Ishikawa (cell line): ENCODE measurements at regions not wholly inside any gene's neighbourhood (a gene's known extent, or its start where the extent isn't known, plus 50 kb on each side); places are given as distances from the start of the nearest gene placed in this dataset.

Source experiments
- CEBPB ChIP-seq: IDR thresholded peaks from 2 replicates; pipeline ENCODE4 v1.6.1; 2012
- CREB1 ChIP-seq: IDR thresholded peaks from 2 replicates; pipeline ENCODE4 v1.6.1; 2012; ENCODE audit warnings: low read depth
- EGR1 ChIP-seq: IDR thresholded peaks from 2 replicates; pipeline ENCODE4 v1.6.1; 2012
- EP300 ChIP-seq: IDR thresholded peaks from 2 replicates; pipeline ENCODE4 v1.6.1; 2012; ENCODE audit warnings: borderline replicate concordance
- FOXM1 ChIP-seq: IDR thresholded peaks from 2 replicates; pipeline ENCODE4 v1.6.1; 2012; ENCODE audit warnings: low read depth, borderline replicate concordance
- NFIC ChIP-seq: IDR thresholded peaks from 2 replicates; pipeline ENCODE4 v1.6.1; 2012
- RAD21 ChIP-seq: IDR thresholded peaks from 2 replicates; pipeline ENCODE4 v1.6.1; 2012; ENCODE audit warnings: low read depth
- TAF1 ChIP-seq: IDR thresholded peaks from 2 replicates; pipeline ENCODE4 v1.6.1; 2012; ENCODE audit warnings: low read depth, mild to moderate bottlenecking
- TCF12 ChIP-seq: IDR thresholded peaks from 2 replicates; pipeline ENCODE4 v1.6.1; 2012; ENCODE audit warnings: low read depth
- TEAD4 ChIP-seq: IDR thresholded peaks from 2 replicates; pipeline ENCODE4 v1.6.1; 2012
- YY1 ChIP-seq: IDR thresholded peaks from 2 replicates; pipeline ENCODE4 v1.6.1; 2012; ENCODE audit warnings: low read depth
- ZBTB7A ChIP-seq: IDR thresholded peaks from 2 replicates; pipeline ENCODE4 v1.6.1; 2012; ENCODE audit warnings: low read depth
- TF ChIP-seq, protein P1 (sequence below): IDR thresholded peaks from 2 replicates; pipeline ENCODE4 v1.6.1; 2012; ENCODE audit warnings: low read depth, mild to moderate bottlenecking
- TF ChIP-seq, protein P2 (sequence below): IDR thresholded peaks from 2 replicates; pipeline ENCODE4 v1.6.1; 2012
- TF ChIP-seq, protein P3 (sequence below): IDR thresholded peaks from 2 replicates; pipeline ENCODE4 v1.6.1; 2012

DNA sequence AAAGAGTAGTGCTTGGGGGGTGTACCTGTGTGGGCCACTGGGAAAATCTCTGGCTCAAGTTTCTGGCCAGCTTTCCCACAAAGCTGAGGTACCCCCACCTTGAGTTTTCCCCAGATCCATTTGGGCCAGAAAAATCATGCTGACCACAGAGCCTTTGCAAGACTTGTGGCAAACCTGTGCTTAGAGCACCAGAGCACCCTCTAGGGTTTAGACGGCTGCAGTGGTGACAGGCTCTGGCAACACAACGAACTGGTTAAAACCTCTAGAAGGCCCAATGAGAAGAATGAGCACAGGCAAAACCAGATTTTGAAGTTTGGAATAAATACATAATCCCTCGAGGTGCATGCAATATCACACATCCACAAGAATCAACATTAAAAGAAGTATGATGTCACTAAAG, 290.7 kb upstream of the FOLH1 start:
- TF ChIP-seq CREB1 (no peak), ZBTB7A (no peak), TEAD4 (no peak), EGR1 (no peak), TCF12 (no peak), NFIC (no peak), RAD21 (no peak), FOXM1 (no peak), EP300 (no peak), YY1 (no peak), TAF1 (no peak), CEBPB (no peak)
- TF ChIP-seq, protein P1, sequence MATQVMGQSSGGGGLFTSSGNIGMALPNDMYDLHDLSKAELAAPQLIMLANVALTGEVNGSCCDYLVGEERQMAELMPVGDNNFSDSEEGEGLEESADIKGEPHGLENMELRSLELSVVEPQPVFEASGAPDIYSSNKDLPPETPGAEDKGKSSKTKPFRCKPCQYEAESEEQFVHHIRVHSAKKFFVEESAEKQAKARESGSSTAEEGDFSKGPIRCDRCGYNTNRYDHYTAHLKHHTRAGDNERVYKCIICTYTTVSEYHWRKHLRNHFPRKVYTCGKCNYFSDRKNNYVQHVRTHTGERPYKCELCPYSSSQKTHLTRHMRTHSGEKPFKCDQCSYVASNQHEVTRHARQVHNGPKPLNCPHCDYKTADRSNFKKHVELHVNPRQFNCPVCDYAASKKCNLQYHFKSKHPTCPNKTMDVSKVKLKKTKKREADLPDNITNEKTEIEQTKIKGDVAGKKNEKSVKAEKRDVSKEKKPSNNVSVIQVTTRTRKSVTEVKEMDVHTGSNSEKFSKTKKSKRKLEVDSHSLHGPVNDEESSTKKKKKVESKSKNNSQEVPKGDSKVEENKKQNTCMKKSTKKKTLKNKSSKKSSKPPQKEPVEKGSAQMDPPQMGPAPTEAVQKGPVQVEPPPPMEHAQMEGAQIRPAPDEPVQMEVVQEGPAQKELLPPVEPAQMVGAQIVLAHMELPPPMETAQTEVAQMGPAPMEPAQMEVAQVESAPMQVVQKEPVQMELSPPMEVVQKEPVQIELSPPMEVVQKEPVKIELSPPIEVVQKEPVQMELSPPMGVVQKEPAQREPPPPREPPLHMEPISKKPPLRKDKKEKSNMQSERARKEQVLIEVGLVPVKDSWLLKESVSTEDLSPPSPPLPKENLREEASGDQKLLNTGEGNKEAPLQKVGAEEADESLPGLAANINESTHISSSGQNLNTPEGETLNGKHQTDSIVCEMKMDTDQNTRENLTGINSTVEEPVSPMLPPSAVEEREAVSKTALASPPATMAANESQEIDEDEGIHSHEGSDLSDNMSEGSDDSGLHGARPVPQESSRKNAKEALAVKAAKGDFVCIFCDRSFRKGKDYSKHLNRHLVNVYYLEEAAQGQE = no peak
- TF ChIP-seq, protein P2, sequence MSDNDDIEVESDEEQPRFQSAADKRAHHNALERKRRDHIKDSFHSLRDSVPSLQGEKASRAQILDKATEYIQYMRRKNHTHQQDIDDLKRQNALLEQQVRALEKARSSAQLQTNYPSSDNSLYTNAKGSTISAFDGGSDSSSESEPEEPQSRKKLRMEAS = no peak
- TF ChIP-seq, protein P3, sequence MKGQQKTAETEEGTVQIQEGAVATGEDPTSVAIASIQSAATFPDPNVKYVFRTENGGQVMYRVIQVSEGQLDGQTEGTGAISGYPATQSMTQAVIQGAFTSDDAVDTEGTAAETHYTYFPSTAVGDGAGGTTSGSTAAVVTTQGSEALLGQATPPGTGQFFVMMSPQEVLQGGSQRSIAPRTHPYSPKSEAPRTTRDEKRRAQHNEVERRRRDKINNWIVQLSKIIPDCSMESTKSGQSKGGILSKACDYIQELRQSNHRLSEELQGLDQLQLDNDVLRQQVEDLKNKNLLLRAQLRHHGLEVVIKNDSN = no peak

DNA sequence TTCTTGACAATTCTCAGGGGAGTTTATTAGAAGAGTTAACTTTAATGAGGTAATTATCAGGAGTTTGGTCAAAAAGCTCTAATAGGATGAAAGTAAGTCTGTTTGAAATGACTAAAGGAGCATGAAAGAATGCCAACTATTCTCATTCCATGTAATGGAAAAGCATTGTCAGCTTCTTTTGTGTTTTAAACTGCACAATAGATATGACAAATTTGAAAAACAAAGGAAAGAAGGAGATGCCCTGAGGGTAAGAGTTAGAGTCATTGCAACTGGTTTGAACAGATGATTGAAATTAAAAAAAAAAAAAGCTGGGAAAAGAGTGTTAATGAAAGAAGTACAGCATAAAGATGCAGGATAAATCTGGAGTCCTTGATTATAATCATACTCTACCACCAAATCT, 296.8 kb upstream of the FOLH1 start:
- TF ChIP-seq TAF1 (no peak), ZBTB7A (no peak), FOXM1 (no peak), NFIC (no peak), YY1 (no peak), EGR1 (no peak), TCF12 (no peak), TEAD4 (no peak), EP300 (no peak), RAD21 (no peak), CREB1 (no peak)
- TF ChIP-seq, protein P2 = no peak
- TF ChIP-seq, protein P3 = no peak

DNA sequence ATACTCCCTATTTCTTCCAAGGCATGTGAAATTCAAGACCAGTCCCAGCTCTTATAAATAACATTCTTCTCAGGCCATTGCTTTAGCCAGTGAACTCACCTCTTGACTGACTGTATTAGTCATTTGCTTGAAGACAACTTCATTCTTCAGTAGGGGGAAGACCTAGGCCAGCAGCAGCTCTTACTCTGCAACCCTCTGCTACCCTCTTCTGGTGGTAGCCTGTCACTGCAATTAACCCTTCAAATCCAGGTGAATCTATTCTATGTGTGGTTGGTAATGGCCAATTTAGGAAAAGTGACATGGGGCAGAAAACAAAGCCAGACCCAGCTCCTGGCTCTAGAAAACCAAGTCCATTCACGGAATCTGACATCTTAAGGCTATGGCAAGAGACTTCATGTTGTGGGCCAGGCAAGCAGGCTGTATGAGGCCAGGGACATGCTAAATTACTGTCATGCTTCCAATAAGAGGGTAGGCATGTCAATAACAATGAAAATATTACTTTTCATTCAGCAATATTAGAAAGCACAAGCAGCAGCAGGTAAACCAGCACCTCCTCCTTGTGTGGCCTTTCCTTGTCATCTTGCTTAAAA, 317.9 kb upstream of the FOLH1 start:
- TF ChIP-seq RAD21 = peak; percentile 59

DNA sequence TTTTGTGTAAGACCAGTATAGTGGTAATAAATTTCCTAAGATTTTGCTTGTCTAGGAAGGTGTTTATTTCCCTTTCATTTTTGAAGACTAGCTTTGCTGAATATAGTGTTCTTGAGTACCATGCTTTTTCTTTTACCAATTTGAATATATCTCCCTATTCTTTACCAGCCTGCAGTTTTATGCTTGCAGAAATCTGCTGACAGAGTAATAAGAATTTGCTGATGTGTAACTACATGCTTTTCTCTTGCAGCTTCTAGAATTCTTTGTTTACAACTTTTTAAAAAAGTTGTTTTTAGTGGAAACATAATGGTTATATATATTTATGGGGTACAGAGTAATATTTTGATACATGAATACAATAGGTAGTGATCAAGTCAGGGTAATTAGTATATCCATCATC, 324.8 kb upstream of the FOLH1 start:
- no peak for TF ChIP-seq FOXM1
- TF ChIP-seq, protein P2 = no peak
- no peak for TF ChIP-seq TEAD4
- no peak for TF ChIP-seq RAD21
- TF ChIP-seq EGR1 = no peak
- TF ChIP-seq, protein P3 = no peak

DNA sequence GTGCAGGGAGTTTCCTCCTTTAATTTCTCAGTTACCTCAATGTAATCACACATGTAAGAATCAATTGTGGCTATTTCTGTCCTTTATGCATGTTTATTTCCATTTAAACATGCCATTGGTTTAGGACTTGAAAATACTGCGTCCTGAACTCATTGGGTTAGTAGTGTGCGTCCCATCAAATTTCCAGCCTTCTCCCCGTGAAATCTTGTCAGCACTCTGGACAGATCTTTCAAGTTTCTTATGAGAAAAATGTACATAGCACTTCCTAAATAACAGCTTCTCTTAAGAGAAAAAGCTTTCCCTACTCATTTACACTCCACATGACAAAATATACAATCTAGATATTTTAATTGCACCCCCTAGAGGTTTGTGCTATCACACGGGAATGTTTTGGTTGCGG, 353.9 kb upstream of the FOLH1 start:
- TF ChIP-seq, protein P1 = peak; percentile 58

DNA sequence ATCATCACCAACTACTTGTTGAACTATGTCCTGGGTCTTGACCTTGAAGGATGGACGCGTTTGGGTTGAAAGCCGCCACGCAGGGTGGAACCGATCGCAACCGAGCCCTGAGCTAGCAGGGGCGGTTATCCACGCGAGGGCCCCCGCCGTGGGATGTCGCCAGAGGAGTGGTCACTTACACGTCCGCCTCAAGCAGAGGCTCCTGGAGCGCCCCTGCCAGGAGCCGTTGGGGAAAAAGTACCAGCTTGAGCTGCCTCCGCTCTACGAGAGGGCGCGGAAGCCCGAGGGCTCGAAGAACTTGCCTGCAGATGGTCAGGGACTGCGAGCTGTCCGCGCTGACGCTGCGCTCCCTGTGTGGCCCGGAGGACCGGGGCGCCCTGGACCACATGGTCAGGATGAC, 100.7 kb upstream of the OR4C13 start:
- no peak for TF ChIP-seq TEAD4
- TF ChIP-seq NFIC = no peak
- no peak for TF ChIP-seq CEBPB
- TF ChIP-seq, protein P3 = no peak
- TF ChIP-seq, protein P1 = no peak
- no peak for TF ChIP-seq CREB1
- no peak for TF ChIP-seq FOXM1
- TF ChIP-seq, protein P2 = no peak
- no peak for TF ChIP-seq YY1
- no peak for TF ChIP-seq EP300
- no peak for TF ChIP-seq EGR1
